HG02981 (cell line): ENCODE measurements at regions not wholly inside any gene's neighbourhood (a gene's known extent, or its start where the extent isn't known, plus 50 kb on each side); places are given as distances from the start of the nearest gene placed in this dataset.
"Not testable (repeated sequence)": the region's sequence is repeated elsewhere in the genome, so short reads cannot be mapped to it uniquely, and the experiment has no call there.

Experiments
- ATAC-seq: cut with Tn5 transposase; IDR thresholded peaks from one replicate; pipeline ENCODE4 v1.9.1; 2021; ENCODE audit warnings: mild to moderate bottlenecking, moderate library complexity; ENCODE audit not compliant: unreplicated experiment

DNA sequence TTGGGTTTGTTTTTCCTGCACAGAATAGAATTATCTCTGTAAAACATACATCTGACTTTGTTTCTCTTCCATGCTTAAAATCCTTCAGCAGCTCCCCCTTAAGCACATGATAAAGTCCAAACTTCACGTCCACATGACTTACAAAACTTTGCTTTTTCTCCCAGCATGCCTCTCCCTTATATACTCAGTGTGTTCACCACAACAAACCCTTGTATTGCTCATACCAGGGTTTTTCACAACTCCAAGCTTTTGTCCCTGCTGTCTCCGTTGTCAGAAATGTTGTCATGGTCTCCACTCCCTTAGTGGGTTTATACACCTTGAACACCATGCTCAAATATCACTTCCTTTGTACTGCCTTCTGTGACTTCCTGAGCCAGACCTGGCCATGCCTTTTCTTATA is 91.1 kb upstream of the MITF start:
- ATAC-seq: no peak

DNA sequence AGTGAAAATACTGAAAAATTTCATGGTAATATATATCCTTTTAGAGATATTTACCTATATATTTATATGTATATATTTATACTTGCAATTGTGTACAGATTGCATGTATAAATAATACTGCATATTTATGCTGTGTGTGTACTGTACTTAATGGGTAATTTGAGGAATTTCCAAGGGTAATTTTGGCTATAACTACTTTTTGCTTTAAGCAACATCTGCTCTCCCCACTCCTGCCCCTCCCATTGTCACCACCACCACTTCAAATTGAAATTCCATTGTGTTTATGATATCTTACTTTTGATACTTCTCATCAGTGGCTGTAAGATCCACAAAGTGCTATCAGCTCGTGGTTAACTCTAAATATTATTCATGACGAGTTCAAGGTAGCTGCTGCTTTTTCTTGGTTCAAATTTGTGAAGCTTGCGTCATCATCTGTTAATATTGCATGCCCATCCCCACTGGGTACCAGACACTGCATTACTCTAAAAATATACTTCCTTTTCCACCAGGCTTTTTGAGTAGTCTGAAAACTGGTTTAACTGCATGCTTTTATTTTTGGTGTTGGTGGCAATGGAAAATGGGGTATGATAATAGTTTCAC is 91.7 kb upstream of the MITF start:
- no peak for ATAC-seq

DNA sequence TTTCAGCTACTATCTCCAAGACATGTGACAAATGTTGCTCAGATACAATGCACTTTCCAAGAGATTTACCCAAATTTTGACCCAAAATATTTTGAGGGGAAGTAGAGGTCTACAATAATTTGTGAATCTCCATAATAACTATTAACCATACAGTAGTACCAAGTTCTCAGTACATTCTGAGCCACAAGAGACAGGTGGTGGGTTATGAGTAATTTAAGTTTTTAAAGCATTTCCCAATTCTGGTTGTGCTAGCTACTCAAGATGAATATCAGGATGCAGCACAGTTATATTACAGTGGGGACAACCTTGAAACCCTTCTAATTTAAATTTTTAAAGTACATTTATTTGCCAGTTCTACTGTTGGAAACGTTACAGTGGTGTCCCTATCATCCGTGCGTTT is 92.2 kb upstream of the MITF start:
- ATAC-seq: no peak

DNA sequence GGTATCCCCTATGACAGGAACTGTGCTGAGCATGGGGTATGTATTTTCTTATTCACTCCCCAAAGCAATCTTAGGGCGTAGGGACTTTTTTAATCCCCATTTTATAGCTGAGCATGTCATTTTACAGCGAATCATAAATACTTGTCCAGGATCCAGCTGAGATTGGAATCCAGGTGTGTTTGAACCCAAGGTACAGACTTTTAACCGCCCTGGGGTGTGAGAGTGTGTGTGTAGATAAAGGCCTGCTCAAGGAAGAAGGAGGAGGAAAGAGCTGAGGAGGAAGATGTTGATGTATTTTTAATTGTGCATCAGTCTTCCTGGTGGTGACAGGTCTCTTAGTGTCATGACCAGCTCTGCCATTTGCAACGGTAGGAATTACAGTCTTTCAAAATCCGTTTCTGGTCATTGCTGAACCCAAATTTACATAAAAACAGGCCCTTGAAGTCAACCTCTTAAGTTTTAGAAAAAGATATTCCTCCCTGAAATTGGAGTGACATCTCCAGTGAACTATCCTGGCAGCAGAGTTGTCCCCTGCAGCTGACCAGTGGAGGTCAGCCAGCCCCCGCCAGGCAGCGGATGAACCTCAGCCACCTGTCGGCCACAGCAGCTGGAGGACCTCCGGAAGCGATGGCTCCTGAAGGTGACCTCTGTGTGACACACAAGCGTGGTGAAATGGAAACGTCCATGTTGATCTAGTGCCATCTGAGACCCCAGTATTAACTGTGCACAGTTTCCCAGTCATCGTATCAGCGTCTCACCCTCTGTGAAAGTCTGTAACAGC is 92.8 kb upstream of the MITF start:
- ATAC-seq: no peak

DNA sequence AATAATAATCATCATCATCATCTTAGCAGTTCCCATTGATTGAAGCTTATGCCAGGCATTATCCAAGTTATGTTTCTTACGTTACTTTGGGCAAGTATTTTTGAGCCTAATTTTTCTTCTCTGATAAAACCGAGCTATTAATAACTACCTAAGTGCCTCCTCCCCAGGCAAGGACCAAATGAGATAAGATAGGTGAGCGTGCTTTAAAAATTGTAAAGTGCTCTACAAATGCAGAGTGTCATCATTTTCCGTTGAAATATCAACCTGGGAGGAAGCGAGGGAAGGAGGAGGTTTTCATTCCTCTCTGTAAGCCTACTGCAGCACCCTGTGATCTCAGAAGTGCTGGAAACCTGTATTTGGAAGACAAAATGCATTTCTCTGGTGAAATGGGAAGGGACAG is 96.7 kb upstream of the MITF start:
- ATAC-seq: no peak

DNA sequence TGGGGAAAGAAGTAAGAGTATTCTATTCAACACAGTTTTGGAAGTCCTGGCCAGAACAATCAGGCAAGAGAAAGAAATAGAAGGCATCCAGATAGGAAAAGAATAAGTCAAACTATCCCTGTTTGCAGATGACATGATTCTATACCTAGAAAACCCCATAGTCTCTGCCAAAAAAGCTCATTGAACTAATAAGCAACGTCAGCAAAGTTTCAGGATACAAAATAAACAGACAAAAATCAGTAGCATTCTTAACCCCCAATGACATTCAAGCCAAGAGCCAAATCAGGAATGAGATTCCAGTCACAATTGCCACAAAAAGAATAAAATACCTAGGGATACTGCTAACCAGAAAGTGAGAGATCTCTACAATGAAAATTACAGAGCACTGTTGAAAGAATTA is 99.4 kb upstream of the MITF start:
- ATAC-seq: no peak

DNA sequence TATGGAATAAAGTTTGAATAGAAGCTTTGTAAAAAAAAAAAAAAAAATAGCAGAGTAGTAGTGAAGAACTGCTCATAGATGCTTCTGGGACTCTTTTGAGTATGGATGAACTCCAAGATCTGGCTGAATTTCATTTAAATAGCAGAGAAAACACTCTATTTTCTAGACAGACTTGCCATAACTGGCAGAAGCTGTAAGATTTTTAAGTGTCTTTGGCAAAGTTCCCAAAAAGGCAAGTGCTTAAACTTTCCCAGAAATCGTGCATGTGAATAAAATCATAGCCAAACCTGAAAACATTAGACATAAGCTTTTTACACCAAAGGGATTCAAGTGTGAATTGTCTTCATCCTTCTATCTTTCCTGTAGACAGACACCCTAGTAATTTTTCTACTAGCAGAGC is 110.3 kb upstream of the MITF start:
- no peak for ATAC-seq

DNA sequence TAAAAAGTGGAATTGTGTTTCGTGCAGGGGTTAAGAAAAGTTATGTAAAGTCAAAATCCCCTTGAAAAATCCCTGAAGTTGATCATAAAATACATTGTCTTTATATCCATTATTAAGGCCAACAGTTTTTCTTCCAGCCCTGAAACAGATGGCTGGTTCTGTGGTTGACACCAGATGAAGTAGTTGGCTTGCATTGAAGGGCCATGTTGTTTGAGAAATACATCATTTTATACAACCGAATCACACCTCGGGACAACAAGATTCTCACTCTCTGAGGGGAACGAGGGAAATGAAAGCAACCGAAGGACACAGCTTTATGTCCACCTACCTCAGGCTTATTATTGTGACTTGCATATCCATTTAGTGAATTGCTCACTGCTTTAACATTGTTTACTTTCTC is 126.0 kb upstream of the MITF start:
- no peak for ATAC-seq

DNA sequence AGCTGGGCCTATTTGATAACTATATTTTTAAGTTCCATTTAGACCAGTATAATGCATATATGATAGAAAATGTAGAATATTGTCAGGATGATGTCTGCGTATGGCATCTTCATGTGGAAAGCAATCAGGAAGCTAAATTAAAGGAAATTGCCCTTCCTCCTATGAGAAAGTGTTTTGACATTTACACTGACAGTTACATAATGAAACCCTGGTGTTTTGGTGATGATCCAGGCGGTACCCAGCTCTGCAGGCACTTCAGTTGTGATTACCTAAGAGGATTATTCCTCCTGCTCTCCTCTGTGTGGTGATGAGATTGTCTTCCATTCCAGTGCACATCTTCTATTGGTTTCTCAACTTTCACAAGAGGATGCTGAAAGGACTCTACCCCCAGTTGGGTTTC is 126.5 kb upstream of the MITF start:
- no peak for ATAC-seq

DNA sequence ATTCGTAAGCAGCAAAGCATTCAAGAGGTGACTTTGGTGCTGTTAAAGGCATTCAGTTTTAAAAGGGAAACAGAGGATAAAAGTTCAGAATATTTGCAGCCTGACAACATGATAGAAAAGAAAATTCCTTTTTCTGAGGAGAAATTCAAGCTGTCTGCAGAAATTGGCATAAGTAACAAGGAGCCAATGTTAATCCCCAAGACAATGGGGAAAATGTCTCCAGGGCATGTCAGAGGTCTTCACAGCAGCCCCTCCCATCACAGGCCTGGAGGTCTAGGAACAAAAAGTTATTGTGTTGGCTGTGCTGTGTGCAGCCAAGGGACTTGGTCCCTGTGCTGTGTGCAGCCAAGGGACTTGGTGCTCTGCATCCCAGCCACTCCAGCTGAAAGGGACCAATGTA is 129.7 kb upstream of the MITF start:
- not testable (repeated sequence) for ATAC-seq

DNA sequence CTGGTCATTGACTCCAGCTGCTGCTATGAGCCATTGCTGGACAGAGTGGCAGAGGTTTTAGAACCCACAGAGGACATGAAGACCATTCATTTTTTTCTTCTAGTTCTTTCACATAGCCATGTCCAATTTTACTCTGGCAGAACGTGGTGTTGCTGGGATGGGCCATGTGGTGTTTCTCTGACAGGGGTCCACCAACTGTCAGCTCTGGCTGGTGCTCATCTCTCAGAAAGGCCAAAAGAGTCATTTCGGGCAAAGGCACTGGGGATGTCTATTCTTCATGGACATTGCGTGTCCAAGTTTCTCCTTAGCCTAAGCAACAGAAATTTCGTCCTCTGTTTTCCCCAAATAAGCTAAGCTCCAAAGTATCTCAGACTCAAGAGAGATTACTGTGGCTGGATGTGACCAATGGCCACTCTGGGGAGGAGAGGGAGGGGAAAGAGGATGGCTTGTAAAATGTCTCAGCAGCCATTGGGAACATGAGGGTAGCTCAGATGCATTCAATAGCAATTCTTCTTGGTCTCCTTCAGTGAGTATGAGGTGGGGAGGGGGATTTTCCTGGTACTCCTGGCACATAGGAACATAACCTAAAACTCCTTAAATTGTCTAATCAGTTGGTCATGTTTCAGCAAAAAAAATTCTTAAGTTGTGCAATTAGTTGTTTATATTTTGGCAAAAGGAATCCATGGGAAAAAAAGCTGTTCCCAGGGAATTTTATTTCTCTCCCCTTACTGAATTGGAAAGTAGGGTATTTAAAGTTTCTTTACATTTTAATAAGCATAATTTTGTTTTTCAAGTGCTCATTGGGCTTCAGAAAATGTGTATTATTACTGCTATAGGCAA is 131.6 kb upstream of the MITF start:
- no peak for ATAC-seq

DNA sequence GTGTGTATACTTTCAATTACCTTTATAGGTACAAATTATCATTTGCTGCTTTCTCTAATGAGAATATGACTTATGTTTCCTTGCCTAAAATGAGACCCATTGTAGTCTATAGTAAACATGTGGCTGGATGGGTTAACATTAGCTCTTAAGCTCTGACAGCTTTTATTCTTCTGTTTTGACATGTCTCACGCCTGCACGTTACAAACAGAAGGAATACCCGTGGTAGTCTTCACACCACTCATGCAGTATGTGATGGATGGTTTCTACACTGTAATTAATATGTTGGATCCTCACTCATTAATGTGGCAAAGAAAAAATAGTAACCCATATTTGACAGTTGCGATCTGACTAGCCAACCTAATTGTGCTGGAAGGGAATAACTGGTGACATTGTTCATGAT is 133.4 kb upstream of the MITF start:
- ATAC-seq: no peak

DNA sequence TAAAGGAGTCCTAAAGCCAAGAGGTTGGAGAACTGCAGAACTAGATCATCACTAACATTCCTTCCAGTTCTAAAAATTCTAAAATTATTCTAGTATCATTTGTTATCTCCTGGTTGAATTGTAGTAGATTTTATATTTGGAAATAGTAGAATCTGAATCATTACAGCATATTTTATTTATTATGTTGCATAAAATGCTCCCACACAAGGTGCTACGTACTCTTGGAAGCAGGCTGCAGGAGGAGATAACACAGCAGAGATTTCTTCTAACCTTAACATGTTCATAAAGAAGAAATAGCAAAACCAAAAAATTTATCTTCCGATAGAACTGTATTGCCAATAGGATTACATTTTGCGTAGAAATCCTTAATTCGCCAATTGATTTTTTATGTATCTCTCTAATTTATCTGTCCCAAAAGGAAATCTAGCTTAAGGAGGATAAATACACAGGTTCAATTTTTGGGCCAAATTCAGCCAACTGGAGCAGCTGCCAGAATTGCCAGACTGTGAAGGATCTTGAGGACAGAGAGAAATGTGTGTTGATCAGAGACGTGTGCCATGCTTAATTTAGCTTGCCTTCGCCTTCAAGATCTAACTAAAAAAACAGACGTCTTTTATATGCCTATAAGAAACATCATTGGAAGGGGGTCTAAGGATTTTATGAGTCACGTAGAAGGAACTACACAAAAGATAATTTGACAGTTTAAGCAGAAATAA is 134.4 kb upstream of the MITF start:
- no peak for ATAC-seq

DNA sequence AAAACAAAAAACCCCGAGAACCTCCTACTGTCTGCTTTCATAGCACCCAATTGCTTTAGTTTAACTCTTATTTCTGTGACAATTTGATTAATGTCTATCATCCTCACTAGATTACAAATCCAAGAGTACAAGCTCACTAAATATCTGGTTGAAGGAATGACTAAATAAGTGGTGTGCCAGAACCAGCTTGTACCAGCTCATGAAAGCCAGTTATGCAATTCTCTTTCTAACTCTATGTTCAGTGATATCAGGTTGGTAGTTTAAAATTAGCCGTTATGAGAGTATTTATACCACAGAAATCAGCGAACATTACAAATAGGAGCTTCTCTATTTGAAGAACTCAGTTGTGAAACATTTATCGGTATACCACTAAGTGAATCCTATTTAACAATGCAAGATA is 137.2 kb upstream of the MITF start:
- no peak for ATAC-seq

DNA sequence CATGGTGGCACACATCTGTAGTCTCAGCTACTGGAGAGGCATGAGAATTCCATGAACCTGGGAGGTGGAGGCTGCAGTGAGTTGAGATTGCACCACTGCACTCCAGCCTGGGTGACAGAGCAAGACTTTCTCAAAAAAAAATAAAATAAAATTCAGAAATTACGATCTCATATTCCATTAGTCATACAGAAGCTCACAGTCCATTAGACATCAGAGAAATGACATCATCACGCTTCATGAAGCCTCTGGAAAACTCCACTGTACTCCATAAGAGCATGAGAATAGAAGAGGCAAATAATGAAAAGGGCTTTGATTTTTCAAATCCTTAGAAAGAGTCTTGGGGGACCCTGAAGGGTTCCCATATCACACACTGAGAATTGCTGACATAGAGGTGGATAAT is 145.0 kb upstream of the MITF start:
- no peak for ATAC-seq

DNA sequence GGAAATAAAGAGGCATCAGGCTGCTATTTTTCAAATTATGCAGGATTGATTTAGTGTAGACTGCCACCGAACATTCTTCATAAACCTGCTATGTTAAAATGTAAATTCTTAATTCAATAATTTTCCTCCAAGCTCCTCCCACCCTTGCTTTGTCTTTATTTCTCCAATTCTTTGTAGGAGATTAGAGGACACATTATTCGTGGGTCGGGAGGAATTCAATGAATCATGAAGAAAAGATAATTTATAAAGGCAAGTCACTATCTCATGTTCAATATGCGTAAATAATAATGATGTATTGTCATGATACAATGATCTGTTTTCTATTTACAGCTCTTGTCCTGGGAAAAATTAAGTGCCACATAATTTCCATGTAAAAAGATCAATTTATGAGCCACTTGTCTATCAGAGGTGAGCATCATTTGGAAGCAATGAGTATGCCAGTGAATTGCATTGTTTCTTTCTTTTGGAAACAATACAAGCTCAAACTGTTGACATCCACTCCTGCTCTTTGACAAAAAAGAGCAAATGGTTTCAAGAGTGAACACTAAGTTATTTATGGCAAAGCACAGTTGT is 148.0 kb upstream of the MITF start:
- ATAC-seq: no peak

DNA sequence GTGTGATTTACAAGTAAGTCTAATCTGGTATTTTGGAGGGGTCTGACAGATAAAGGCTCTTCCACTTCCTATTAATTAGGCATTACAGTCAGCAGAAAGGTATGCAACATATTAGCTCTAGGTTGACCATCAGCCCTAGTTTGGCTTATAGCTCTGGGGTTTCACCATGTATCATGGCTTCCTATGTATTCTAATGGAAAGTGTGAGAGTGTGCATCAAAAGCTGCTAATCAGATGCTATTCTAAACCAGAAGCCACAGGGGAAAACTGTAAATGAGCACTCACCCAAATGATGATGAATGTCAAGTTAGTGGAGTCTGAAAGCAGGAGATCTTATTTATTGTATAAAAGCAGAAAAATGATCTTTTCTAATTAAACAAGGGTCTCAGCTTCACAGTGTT is 149.2 kb upstream of the MITF start:
- no peak for ATAC-seq

DNA sequence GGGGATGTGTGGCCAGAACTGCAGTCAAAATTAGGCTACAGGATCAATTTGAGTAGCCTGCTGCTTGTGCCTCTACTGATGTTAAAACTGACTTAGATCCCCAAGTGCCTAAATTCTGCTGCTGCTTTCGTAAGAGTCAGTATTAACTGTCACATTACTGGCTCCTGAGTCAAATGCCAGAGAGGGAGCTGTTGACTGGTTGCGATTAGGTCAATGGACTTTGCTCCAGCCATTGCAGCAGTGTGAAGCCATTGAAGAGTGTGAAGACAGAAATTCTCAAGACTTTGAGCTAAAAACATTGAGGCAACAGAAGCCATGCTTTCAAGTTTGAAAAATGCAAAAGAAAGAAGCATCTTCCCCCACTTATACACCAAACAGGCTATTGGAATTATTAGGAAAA is 151.1 kb upstream of the MITF start:
- no peak for ATAC-seq

DNA sequence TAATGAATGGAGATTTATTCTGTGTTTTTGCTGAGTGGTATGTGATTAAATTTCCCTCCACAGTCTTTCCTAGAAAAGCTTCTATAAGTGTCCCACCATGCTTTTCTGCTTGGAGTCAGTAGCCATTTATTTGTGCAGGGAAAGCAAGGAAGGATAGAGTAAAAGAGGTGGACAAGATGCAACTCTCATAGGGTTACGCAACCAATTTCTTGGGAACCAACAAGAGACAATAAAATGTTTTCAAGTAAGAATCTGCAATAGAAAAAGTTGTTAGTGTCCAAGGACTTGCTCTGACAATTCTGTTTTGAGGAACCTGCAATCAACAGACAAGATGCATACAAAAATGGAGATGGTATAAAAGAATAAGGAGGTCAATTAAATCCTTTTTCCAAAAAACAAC is 153.8 kb upstream of the MITF start:
- ATAC-seq: no peak

DNA sequence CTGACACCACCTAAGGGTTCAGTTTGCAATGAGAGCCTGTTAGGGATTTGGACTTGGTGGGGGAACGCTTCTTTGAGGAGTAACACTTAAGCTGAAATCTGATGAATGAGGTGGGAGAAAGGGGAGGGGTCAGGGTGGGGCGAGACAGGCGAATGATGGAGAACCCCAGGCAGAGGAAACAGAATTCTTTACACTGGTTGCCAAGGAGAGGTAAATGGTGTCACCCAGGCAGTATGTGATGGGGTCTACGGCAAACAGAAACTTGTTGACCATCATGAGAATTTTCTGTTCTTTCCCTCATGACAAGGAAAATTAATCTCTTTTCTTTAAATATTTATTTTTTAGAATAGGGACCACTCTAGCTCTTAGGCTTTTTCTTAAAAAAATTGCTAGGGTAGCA is 157.2 kb upstream of the MITF start:
- ATAC-seq: no peak
